Left lobe of liver (tissue), 2 donors: ENCODE measurements at regions not wholly inside any gene's neighbourhood (a gene's known extent, or its start where the extent isn't known, plus 50 kb on each side); places are given as distances from the start of the nearest gene placed in this dataset.

Experiments
- ATAC-seq: fragments of 200-7000 bp; cut with Tn5 transposase; one replicate; pipeline ENCODE4 v1.9.1; 2020; ENCODE audit warnings: mild to moderate bottlenecking, moderate library complexity
- DNase-seq: peaks from one replicate; pipeline ENCODE4 v3.0.0-alpha.2; 2020; ENCODE audit warnings: low spot score
- donor health status: DM: no; HTN: no; CAD: no; lungs with moderate emphysema.
- donor health status: DM: no; HTN: yes; CAD: no.

- DNase-seq: no peak
- no peak for ATAC-seq
Observed at GRCh38 chr5:3344671-3345070, 251.0 kb upstream of the IRX1 start.

GRCh38 chr5:3343911-3344310 lies 251.7 kb upstream of the IRX1 start:
- no peak for ATAC-seq
- DNase-seq: no peak

GRCh38 chr5:3343211-3343610 lies 252.4 kb upstream of the IRX1 start:
- no peak for ATAC-seq
- DNase-seq: no peak

- ATAC-seq (no peak), DNase-seq (no peak)
Observed at GRCh38 chr5:3342271-3343100, 253.1 kb upstream of the IRX1 start.

GRCh38 chr5:3341446-3342240 lies 254.0 kb upstream of the IRX1 start:
- no peak for ATAC-seq
- DNase-seq: no peak

GRCh38 chr5:3340471-3340870 lies 255.2 kb upstream of the IRX1 start:
- DNase-seq (no peak), ATAC-seq (no peak)

GRCh38 chr5:3339798-3340115 lies 255.9 kb upstream of the IRX1 start:
- ATAC-seq (no peak), DNase-seq (no peak)

GRCh38 chr5:3339092-3339797 lies 256.4 kb upstream of the IRX1 start:
- ATAC-seq (no peak), DNase-seq (no peak)

- DNase-seq: no peak
- no peak for ATAC-seq
Observed at GRCh38 chr5:3337812-3338541, 257.7 kb upstream of the IRX1 start.

- no peak for DNase-seq
- ATAC-seq: no peak
Observed at GRCh38 chr5:3336666-3337065, 259.0 kb upstream of the IRX1 start.

- DNase-seq (no peak), ATAC-seq (no peak)
Observed at GRCh38 chr5:3335301-3335700, 260.3 kb upstream of the IRX1 start.

- no peak for ATAC-seq
Observed at GRCh38 chr5:3333836-3334235, 261.8 kb upstream of the IRX1 start.

GRCh38 chr5:3333105-3333504 lies 262.5 kb upstream of the IRX1 start:
- DNase-seq (no peak), ATAC-seq (no peak)

More at GRCh38 chr5:3333836-3334235, 261.8 kb upstream of the IRX1 start:
- no peak for DNase-seq

- no peak for ATAC-seq
- DNase-seq: no peak
Observed at GRCh38 chr5:3331819-3332218, 263.8 kb upstream of the IRX1 start.

- no peak for DNase-seq
- ATAC-seq: no peak
Observed at GRCh38 chr5:3330442-3330841, 265.2 kb upstream of the IRX1 start.

GRCh38 chr5:3329427-3329826 lies 266.2 kb upstream of the IRX1 start:
- ATAC-seq (no peak), DNase-seq (no peak)

- DNase-seq (no peak), ATAC-seq (no peak)
Observed at GRCh38 chr5:3326841-3327232, 268.8 kb upstream of the IRX1 start.

GRCh38 chr5:3325972-3326840 lies 269.4 kb upstream of the IRX1 start:
- no peak for DNase-seq
- no peak for ATAC-seq

GRCh38 chr5:3325201-3325971 lies 270.2 kb upstream of the IRX1 start:
- ATAC-seq (no peak), DNase-seq (no peak)
